ENCODE measurements at regions not wholly inside any gene's neighbourhood (a gene's known extent, or its start where the extent isn't known, plus 50 kb on each side); places are given as distances from the start of the nearest gene placed in this dataset.
"Not testable (repeated sequence)": the region's sequence is repeated elsewhere in the genome, so short reads cannot be mapped to it uniquely, and the experiment has no call there.

DNA sequence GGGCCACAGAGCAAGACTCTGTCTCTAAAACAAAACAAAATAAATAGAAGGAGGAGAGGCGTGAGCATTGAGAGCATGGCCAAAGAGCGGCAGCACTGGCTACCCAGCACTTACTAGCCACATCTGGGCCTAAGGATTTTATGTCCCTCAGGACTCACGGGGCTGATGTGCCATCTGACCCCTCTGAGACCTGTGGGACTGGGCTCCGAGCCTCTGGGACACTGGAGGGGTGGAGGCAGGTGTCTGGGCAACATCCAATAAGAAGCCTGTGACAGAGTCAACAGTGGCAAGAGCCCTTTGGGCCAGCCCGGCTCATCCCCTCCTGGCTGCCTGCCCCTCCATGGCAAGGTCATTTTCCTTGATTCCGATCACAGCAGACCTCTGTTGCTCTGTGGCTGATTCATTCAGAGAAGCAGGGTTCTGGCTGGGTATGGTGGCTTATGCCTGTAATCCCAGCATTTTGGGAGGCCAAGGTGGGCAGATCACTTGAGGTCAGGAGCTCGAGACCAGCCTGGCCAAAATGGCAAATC is 60.7 kb downstream of the RRM2 start:
- no peak for DNase-seq (ENCODE audit: low read depth)

DNA sequence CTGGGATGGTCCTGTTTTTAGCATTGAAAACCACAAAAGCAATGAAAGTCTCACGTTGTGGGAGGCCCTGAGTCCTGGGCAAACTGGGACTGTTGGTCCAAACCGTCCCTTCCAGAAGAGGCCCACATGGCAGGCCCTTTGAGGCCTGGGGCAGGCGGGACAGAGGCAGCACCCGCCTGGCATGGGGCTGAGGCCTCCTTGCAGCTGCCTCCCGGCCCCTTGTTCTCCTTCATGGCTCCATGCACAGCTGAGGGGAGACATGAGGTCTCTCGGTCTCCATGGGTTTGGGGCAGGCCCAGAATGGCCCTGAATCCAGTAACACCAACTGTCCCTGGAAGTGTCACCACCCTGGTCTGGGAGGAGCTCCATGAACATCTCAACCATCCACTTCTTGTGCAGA is 61.9 kb downstream of the RRM2 start:
- no peak for DNase-seq (ENCODE audit: low read depth)

DNA sequence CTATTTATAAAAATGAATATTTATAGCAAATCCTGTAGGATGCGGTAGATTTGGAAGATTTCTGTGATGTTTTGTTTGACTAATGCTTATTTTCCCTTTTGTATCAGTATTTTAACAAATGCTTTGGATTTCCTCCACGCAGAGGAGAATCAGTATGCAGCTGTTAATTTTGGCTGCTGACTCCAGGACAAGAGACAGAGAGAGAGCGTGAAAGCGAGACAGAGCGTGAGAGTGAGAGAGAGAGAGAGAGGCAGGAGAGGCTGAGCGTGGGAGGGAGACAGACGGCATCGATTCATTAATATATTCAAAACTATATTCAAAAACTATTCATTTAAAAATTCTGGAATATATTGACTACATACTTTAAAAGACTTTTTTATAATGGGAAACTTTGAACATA is 62.5 kb downstream of the RRM2 start:
- DNase-seq (ENCODE audit: low read depth), result no peak

DNA sequence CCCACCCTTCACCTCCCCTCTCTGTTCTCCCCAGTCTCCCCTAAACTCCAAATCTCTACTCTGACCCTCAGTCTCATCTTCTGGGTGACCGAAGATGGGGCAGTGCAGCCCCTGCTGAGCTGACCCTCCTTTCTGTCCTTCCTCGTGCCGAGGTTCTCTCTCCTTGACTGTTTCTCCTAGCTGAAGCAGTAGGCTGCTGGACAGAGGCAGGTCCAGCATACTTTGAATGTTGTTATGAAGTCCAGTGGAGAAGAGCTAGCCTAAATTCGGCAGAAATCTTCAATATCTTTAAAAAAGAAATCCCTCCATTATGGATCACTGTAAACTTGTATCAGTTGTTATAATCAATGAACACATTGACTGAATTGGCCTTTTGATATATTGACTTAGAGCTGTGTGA is 63.2 kb downstream of the RRM2 start:
- no peak for DNase-seq (ENCODE audit: low read depth)

DNA sequence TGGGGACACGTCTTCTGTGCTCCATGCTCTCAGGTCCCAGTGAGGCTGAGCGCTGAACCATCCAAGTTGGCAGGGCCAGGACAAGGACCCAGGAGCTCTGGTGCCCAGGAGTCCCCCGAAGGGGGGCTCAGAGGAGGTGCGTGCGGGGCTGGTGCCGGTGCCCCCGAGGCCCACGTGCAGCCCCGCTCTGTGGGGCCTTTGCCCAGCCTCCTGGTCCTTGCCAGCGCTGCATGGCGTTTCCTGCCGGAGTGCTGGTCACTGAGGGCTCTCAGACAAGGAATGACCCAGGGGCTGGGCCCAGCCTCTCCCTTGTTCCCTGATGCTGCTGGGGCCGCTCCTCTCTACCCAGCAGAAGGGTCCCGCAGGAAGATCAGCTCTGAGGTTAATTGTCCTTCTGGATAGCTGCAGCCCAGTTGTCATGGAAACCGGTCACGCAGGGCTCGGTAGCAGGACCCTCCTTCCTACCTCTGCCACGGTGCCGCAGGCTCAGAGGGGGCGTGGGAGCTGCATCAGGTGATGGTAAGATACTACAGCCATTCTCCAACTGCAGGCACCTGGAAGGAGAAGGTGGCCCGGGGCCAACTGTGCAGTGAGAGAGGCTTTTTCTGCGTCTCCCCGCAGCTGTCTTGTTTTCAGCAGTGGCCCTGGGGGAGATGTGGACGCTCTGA is 64.5 kb downstream of the RRM2 start:
- no peak for DNase-seq (ENCODE audit: low read depth)

DNA sequence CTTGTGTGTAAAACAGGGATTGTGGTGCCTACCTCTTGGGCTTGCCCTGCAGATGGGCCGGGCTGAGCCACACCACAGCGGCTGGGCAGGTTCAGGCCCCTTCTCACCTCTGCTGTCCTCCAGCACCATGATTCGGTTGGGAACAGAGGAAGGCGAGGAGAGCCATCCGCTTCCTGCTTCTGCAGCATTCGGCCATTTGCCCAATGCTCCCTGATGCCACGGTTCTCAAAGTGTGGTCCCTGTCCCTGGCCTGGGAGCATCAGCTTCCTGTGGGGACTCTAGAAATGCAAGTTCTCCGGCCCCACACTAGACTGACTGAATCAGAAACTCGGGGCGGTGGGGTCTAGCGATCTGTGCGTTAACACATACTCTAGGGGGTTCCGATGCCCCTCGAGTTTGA is 65.1 kb downstream of the RRM2 start:
- DNase-seq (ENCODE audit: low read depth), result no peak

DNA sequence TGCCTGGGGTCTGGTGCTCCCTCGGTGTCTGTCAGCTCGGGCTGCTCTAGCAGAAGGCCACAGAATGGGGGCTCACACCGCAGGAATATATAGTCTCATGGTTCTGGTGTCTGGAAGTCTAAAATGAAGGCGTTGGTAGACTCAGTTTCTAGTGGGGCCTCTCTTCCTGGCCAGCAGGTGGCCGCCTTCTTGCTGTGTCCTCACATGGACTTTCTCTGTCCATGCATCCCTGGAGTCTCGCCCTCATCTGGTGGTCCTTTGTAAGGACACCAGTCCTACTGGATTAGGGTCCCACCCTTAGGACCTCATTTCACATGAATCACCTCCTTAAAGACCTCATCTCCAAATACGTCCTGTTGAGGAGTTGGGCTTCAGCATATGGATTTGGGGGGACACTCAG is 65.7 kb downstream of the RRM2 start:
- DNase-seq (ENCODE audit: low read depth), result no peak

DNA sequence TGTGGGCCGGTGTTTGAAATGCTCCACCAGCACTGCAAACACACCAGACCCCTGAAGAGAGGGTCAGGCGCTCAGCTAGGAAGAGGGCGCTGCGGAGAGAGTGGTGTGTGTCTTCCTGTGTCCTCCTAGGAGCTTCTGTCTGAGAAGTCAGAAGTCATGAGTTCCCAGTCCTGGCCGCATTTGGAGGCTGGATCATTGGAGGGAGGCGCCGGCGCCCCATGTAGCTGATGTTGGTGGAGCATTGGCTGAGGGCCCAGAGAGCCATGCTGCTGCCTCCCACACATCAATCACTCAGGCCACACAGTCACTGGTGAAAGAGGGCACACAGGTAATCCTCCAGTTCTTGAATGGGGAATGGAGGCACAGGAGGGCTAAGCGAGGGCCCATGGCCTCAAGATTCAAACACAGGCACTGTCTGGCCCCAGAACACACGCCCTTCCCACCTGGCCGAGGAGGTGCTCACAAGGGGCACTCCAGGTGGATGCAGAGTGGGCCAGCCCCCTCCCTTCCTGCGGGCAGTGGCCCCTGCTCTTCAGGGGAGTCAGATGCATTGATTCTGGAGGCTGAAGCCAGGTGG is 66.3 kb downstream of the RRM2 start:
- no peak for DNase-seq (ENCODE audit: low read depth)

DNA sequence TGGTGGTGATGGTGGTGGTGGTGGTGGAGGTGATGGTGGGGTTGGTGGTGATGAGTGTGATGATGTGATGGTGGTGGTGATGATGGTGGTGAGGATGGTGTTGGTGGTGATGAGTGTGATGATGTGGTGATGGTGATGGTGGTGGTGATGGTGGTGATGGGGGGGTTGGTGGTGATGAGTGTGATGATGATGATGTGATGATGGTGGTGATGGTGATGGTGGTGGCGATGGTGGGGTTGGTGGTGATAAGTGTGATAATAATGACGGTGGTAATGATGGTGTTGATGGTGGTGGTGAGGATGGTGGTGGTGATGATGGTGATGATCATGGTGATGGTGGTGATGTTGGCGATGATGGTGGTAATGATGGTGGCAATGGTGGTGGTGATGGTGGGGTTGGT is 67.7 kb downstream of the RRM2 start:
- no peak for DNase-seq (ENCODE audit: low read depth)

DNA sequence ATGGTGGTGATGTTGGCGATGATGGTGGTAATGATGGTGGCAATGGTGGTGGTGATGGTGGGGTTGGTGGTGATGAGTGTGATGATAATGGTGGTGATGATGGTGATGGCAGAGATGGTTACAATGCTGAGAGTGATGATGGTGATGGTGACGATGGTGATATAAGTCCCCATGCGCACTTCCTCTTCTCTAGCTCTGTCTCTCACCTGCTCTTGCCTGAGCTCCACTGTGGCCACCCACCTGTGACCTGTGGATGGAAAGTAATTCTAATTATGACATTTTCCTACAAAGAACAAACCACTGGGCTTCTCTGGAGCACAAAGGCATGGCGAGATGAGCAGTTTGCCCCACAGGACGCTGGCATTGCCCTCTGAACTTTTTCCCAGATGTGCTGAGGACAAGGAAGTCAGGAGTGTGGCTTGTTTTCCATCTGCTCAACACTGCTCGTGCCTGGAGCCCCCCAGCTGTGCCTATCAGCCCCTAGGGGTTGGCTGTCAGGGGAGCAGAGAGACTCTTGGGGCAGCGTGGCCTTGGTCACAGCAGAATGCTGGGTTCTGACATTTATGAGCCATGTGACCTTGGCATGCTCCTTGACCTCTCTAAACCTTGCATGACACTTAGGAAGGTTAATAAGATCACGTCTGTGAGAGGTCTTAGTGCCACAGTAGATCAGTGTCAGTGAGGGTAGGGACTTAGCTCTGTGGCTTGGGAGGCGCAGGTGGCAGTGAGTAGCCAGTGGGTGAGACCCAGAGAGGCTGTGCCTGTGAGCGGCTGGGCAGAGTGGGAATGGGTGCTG is 68.4 kb downstream of the RRM2 start:
- DNase-seq (ENCODE audit: low read depth), result no peak

DNA sequence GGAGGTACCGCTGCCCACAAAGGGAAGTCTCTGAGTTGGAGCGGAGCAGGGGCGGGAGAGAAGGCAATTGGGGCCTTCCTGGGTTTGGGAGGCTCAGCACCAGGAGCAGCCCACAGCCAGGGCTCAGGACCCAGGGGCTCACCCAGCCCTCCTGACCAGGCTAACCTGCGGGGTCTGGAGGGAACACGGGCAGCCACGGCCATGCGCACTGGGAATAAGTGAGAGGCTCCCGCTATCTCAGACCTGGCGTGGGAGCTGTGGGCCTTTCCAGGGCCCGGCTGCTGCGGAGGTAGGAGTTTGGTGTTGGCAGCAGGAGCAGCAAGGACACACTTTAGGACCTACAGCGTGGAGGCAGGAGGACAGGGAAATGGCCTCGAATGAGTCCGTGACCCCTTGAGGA is 69.0 kb downstream of the RRM2 start:
- no peak for DNase-seq (ENCODE audit: low read depth)

DNA sequence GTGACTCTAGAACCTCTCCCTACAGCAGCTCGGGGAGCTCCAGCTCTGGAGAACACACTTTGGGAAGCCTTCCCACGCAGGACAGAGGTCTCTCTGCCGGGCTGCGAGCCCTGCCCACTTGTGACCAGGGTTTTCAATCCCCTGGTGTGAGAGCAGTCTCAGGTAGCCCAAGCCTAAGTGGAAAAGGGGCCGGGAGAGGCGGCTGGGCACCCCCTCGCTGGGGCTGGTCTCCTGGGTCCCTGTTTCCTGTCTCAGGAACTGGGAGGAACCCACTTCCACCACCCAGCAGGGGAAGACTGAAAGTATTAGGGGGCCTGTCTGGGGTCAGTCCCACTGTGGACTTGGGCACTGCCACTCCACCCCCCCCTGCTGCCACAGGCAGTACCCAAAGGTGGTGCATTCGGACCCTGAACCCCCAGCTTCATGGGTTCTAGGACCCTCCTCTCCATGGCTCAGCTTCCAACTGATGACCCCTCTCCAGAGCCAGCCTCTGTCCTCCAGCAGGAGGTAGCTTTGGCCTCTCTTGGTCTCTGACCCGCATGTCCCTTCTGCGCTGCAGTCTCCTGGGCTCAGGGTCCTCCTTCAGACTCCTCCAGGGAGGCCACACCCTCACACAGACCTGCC is 70.0 kb downstream of the RRM2 start:
- DNase-seq (ENCODE audit: low read depth), result no peak

DNA sequence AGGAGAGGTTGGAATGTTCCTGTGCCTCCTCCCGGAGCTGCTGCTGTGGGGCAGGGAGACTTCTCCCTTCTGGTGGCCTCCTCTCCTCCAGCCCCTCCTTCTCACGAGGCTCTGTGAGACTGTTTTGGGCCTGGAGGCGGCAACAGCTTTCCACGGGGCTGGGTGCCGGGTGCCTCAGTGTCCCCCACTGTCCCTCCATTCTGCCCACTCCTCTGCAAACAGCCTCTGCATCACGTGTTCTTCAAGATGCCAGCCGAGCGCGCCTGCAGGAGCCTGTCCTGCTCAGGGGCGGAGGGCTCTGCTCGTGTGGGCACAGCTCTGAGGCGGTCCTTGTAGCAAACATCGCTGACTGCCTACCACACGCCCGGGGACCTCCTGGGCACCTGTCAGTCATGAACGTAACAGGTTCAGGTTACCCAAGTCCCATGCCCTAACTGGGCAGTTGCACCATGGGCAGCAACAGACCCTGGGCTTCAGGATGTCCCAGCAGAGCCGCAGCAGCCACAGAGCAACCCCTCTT is 70.8 kb downstream of the RRM2 start:
- DNase-seq (ENCODE audit: low read depth), result no peak

DNA sequence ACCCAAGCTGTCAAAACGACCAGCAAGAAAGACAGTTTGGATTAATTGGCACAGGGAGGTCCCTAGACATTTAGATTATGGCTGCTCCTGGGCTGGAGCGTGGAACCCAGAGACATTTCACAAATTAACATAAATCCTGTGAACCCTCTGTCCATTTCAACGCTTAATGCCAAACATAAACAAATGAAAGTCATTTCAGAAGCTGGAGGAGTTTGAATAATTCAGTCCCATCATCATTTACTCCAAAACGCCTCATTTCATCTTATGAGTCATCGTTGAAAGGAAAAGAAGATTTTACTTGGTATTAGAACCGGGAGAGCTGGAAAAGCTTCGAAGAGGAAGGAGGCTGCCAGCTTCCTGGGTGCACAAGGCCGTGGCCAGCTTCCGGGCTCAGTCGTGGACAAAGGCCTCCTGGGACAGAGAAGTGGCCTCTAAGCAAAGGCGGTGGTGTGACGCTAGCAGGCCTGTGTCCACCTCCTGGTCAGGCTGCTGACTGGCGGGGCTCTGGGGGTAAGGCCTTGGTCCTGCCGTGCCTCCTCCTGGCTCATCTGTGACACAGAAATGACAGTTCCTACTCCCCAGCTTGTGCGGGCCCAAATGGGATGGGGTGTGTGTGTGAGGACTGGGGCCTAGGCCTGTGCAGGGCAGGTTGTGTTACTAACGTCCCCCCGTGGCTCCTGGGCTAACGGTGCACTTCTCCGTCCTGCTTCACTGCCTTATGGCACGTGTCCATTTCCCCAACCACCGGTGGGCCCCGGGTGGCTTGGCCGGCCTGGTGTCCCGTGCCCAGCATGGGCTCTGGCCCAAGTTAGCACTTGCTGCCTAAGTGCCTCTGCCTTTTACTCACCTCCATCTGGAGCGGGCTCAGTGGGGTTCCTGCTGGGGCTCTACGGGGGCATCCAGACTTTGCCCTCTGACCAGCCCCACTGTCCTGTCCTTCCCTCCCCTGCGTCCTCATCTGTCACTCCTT is 71.6 kb downstream of the RRM2 start:
- no peak for DNase-seq (ENCODE audit: low read depth)

DNA sequence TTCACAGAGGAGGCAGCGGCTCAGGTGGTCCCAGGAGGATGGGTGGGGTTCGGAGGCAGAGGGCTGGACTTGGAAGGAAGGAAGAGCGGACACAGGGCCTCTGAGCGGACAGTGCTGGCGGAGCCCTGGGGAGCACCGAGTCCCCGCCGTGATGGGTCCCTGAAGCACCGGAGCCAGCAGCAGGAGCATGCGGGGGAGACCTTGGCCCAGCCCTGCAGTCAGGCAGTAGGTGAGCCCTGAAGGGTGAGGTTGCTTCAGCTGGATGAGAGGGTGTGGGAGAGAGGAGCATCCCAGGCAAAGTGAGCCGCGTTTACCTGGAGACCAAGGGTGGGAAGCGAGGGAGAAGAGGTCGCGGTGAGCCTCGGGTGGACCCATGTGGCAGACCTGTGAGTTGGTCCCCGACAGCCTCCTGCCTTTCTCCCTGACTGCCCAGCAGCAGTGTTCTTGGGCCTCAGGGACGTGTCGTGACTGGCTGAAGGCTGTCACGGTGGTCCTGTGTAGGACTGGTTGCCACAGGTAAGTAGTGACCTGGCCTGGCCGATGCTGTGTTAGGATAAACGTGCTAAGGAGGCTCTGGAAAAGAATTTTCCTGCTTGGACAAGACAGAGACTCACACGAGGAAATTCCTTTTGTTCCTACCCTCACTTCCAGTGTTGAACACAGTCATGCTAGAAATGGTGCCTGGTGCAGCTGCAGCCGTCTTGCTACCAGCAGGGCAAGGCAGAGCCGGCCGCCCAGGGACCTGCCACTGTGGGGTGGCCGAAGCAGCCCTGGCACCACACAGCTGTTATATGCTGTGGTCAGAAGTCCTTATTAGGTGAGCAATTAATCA is 73.0 kb downstream of the RRM2 start:
- DNase-seq (ENCODE audit: low read depth), result no peak

DNA sequence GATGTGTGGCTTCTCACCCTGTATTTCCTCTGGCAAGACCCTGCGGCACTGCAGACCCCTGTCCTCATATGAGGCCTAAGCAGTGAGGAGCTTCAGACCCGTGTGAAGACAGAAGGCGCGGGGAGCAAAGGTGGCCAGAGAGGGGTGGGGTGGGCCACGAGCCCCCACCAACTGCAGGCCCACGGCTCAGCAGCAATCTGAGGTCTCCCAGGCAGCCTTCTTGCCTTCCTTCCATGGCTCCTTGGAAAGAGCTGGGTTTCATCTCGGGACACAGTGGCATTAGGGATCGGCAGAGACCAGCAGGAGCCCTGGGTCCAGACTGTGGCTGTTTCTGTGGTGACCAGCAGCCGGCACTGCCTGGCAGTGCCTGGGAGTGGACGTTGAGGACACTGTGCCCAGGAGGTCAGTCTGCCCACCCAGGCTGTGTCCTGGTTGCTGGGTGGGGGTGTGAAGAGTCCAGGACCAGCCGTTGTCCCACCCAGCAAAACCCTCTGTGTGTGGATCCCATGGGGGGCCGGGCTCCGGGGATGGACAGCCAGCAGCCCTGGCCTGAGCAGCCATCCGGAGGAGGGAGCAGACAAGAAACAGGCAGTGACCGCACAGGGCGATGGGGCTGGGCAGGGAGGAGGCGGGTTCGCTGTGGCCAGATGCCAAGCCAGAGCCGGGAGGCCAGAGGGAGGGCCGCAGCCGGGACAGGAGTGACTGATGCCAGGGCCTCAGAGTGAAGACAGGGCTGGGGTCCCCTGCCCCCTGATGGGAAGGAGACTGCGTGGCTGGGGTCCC is 73.8 kb downstream of the RRM2 start:
- DNase-seq (ENCODE audit: low read depth), result no peak

DNA sequence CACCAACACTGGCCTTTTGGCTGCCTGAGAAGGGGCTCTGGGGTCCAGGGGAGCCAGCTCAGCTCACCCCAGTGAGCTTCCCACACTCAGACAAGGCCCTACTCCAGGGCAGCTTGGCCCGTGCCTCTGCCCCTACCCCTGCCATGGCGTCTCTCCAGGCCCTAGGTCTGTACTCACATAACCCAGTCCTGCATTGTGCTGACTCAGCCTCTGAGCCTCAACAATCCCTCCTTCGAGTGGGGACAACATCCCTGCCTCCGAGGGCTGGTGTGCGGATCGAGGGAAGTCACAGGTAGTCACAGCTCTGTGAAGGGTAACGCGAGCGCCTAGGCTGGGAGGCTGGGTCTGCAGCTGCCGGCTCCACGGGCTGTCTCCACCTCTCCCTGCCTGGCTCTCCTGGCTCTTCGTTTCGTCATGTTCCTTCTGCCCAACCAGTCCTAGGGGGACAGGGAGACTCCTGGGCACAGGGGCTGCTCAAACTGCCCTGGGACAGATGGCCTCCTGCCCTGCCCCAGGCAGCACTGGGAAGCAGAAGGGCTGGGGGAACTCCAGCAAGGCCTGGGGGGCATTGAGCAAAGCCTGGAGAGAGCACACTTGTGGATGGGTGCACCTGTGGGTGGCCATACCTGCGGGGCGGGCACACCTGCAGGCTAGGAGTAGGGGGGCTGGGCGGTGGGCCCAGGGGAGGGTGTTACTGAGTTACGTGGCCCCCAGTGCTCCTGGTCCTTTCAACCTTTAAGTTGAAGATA is 74.6 kb downstream of the RRM2 start:
- DNase-seq (ENCODE audit: low read depth), result no peak

DNA sequence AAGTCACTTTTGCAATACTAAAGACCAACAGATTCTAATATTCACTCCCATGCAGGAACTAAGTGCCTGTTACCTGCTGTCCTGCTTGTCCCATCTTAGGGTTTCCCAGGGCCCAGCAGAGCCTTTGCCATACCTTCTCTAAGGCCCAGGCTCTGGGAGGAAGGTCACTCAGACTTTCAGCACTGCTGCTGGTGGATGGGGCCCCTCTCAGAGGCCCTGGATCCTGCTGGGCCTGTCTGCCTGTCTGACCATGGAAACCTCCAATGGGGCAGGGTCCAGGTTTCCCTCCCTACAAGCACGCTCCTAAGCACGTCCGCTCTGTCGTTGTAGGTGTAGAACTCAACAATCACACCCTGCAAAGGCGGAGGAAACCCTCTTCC is 75.1 kb downstream of the RRM2 start:
- DNase-seq (ENCODE audit: low read depth), result no peak

DNA sequence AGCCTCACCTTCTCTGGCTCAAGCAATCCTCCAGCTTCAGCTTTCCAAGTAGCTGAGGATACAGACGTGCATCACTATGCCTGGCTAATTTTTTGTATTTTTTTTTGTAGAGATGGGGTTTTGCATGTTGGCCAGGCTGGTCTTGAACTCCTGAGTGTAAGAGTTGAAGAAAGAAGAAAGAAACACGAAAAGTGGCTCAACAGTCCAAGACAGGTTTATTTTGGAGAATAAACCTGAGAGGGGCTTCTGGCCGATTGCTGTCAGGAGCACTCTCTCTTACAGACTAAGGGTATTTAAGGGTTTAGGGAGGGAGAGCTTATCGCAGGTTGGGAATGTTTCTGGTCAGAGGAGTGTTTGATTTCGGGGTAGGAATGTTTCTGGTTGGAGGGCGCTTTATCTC is 75.9 kb downstream of the RRM2 start:
- not testable (repeated sequence) for DNase-seq (ENCODE audit: low read depth)
